NOMO-1 (cell line): ENCODE measurements at regions not wholly inside any gene's neighbourhood (a gene's known extent, or its start where the extent isn't known, plus 50 kb on each side); places are given as distances from the start of the nearest gene placed in this dataset.

Experiments used
- DNase-seq, 2 experiments: peaks; one replicate each; lab custom pipeline; 2025; ENCODE audit not compliant: unreplicated experiment in 2 of 2; lab: John Stamatoyannopoulos, UW

- DNase-seq: no peak
Observed at GRCh38 chr4:187027272-187027671, 303.6 kb upstream of the FAT1 start.

GRCh38 chr4:187042251-187042650 is 318.6 kb upstream of the FAT1 start:
- no peak for DNase-seq

- DNase-seq: no peak
Observed at GRCh38 chr4:187046471-187046870, 322.8 kb upstream of the FAT1 start.

- no peak for DNase-seq
Observed at GRCh38 chr4:187059021-187059420, 335.4 kb upstream of the FAT1 start.

- DNase-seq: no peak
Observed at GRCh38 chr4:187059895-187060294, 336.2 kb upstream of the FAT1 start.

- DNase-seq: no peak
Observed at GRCh38 chr4:187060551-187060950, 336.9 kb upstream of the FAT1 start.

GRCh38 chr4:187063251-187063650 is 339.6 kb upstream of the FAT1 start:
- no peak for DNase-seq

GRCh38 chr4:187064033-187064432 is 340.4 kb upstream of the FAT1 start:
- DNase-seq: no peak

GRCh38 chr4:187065396-187065795 is 341.7 kb upstream of the FAT1 start:
- no peak for DNase-seq

- no peak for DNase-seq
Observed at GRCh38 chr4:187065806-187066205, 342.1 kb upstream of the FAT1 start.

- DNase-seq: no peak
Observed at GRCh38 chr4:187069398-187069797, 345.7 kb upstream of the FAT1 start.

GRCh38 chr4:187070158-187070557 is 346.5 kb upstream of the FAT1 start:
- no peak for DNase-seq

- no peak for DNase-seq
Observed at GRCh38 chr4:187070740-187071139, 347.1 kb upstream of the FAT1 start.

- no peak for DNase-seq
Observed at GRCh38 chr4:187071946-187072600, 348.4 kb upstream of the FAT1 start.

- no peak for DNase-seq
Observed at GRCh38 chr4:187073820-187074219, 350.2 kb upstream of the FAT1 start.

GRCh38 chr4:187075514-187075913 is 351.9 kb upstream of the FAT1 start:
- no peak for DNase-seq

GRCh38 chr4:187077744-187078401 is 354.2 kb upstream of the FAT1 start:
- no peak for DNase-seq

- DNase-seq: no peak
Observed at GRCh38 chr4:187084701-187085100, 361.0 kb upstream of the FAT1 start.

- no peak for DNase-seq
Observed at GRCh38 chr4:187085339-187085738, 361.7 kb upstream of the FAT1 start.

- DNase-seq: no peak
Observed at GRCh38 chr4:187086151-187086550, 362.5 kb upstream of the FAT1 start.

- DNase-seq: no peak
Observed at GRCh38 chr4:187088070-187088799, 364.6 kb upstream of the FAT1 start.

- DNase-seq: no peak
Observed at GRCh38 chr4:187090401-187090800, 366.7 kb upstream of the FAT1 start.
